ENCODE measurements at regions not wholly inside any gene's neighbourhood (a gene's known extent, or its start where the extent isn't known, plus 50 kb on each side); places are given as distances from the start of the nearest gene placed in this dataset.

DNA sequence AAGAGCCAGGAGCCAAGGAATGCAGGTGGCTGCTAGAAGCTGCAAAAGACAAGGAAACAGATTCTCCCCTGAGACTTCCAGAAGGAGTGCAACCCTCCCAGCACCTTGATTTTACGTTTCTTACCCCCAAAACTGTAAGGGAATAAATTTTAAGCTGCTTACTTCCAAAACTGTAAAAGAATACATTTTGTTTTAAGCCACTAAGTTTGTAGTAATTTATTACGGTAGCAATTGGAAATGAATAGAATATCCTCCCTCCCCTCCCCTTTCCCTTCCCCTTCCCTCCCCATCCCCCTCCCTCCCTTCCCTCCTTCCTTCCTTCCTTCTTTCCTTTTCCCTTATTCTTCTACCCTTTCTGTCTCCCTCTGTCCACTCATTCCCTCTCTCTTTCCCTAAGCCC, 203.7 kb upstream of the CFAP20DC start:
- TF ChIP-seq, protein P1, sequence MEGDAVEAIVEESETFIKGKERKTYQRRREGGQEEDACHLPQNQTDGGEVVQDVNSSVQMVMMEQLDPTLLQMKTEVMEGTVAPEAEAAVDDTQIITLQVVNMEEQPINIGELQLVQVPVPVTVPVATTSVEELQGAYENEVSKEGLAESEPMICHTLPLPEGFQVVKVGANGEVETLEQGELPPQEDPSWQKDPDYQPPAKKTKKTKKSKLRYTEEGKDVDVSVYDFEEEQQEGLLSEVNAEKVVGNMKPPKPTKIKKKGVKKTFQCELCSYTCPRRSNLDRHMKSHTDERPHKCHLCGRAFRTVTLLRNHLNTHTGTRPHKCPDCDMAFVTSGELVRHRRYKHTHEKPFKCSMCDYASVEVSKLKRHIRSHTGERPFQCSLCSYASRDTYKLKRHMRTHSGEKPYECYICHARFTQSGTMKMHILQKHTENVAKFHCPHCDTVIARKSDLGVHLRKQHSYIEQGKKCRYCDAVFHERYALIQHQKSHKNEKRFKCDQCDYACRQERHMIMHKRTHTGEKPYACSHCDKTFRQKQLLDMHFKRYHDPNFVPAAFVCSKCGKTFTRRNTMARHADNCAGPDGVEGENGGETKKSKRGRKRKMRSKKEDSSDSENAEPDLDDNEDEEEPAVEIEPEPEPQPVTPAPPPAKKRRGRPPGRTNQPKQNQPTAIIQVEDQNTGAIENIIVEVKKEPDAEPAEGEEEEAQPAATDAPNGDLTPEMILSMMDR (IDR thresholded peaks at IDR 0.05; ENCODE audit: insufficient read depth, low read depth, low read length) = no peak
- TF ChIP-seq EZH2 (IDR thresholded peaks at IDR 0.05; ENCODE audit: insufficient read depth, low read length) = no peak
